Uterus (tissue), 2 donors: ENCODE measurements at regions not wholly inside any gene's neighbourhood (a gene's known extent, or its start where the extent isn't known, plus 50 kb on each side); places are given as distances from the start of the nearest gene placed in this dataset.

ENCODE experiments used
- CTCF ChIP-seq, 4 experiments: fragments of 200-600 bp in 2 of 4; fragments of 450-650 bp in 2 of 4; sonication (generic) in 2 of 4; IDR thresholded peaks; one replicate each; pipeline ENCODE4 v1.5.1; 2016 to 2019; ENCODE audit warnings: antibody characterized with exemption in 4 of 4, mild to moderate bottlenecking in 2 of 4, moderate library complexity in 1 of 4
- POLR2A ChIP-seq, 2 donors: fragments of 450-650 bp; IDR thresholded peaks; one replicate each; pipeline ENCODE4 v1.6.1; 2016; ENCODE audit warnings: antibody characterized with exemption in 2 of 2, mild to moderate bottlenecking in 1 of 2, moderate library complexity in 1 of 2

GRCh38 chr9:130780865-130781504 lies 54.1 kb upstream of the ABL1 start:
- TF ChIP-seq POLR2A (IDR thresholded peaks at IDR 0.05) (peak; percentile 82 to 83), CTCF (IDR thresholded peaks at IDR 0.05) (no peak)
